Globus pallidus (tissue), 1 donor: ENCODE measurements at regions not wholly inside any gene's neighbourhood (a gene's known extent, or its start where the extent isn't known, plus 50 kb on each side); places are given as distances from the start of the nearest gene placed in this dataset.
"Not testable (repeated sequence)": the region's sequence is repeated elsewhere in the genome, so short reads cannot be mapped to it uniquely, and the experiment has no call there.

Experiments used
- DNase-seq: peaks from one replicate; pipeline ENCODE4 v3.0.0-alpha.2; 2015; ENCODE audit warnings: low spot score

- no peak for DNase-seq
These were observed 331.5 kb upstream of the IL12A start for GRCh38 chr3:159657176-159657575.

- no peak for DNase-seq
These were observed 331.0 kb upstream of the IL12A start for GRCh38 chr3:159657629-159658028.

- no peak for DNase-seq
These were observed 328.3 kb upstream of the IL12A start for GRCh38 chr3:159660326-159660725.

GRCh38 chr3:159660901-159661300 lies 327.7 kb upstream of the IL12A start:
- DNase-seq, result no peak

- no peak for DNase-seq
These were observed 326.1 kb upstream of the IL12A start for GRCh38 chr3:159662549-159662948.

- no peak for DNase-seq
These were observed 324.6 kb upstream of the IL12A start for GRCh38 chr3:159664006-159664405.

- DNase-seq, result no peak
These were observed 324.0 kb upstream of the IL12A start for GRCh38 chr3:159664653-159665052.

GRCh38 chr3:159667261-159667660 lies 321.4 kb upstream of the IL12A start:
- no peak for DNase-seq

- DNase-seq, result no peak
These were observed 320.2 kb upstream of the IL12A start for GRCh38 chr3:159668461-159668860.

GRCh38 chr3:159668990-159669476 lies 319.6 kb upstream of the IL12A start:
- DNase-seq, result no peak

- DNase-seq, result no peak
These were observed 318.9 kb upstream of the IL12A start for GRCh38 chr3:159669766-159670165.

GRCh38 chr3:159672728-159673688 lies 315.6 kb upstream of the IL12A start:
- no peak for DNase-seq

- DNase-seq, result no peak
These were observed 314.1 kb upstream of the IL12A start for GRCh38 chr3:159674583-159674982.

- no peak for DNase-seq
These were observed 313.4 kb upstream of the IL12A start for GRCh38 chr3:159675285-159675684.

GRCh38 chr3:159679900-159680299 lies 308.7 kb upstream of the IL12A start:
- no peak for DNase-seq

GRCh38 chr3:159681717-159682116 lies 306.9 kb upstream of the IL12A start:
- not testable (repeated sequence) for DNase-seq

GRCh38 chr3:159685801-159686200 lies 302.8 kb upstream of the IL12A start:
- DNase-seq, result no peak

- no peak for DNase-seq
These were observed 295.4 kb upstream of the IL12A start for GRCh38 chr3:159693226-159693625.

GRCh38 chr3:159711560-159712333 lies 276.9 kb upstream of the IL12A start:
- no peak for DNase-seq

GRCh38 chr3:159721324-159721723 lies 267.3 kb upstream of the IL12A start:
- DNase-seq, result no peak

- DNase-seq, result no peak
These were observed 265.3 kb upstream of the IL12A start for GRCh38 chr3:159723295-159723694.

- no peak for DNase-seq
These were observed 264.0 kb upstream of the IL12A start for GRCh38 chr3:159724627-159725026.
